GM12878 (cell line): ENCODE measurements at regions not wholly inside any gene's neighbourhood (a gene's known extent, or its start where the extent isn't known, plus 50 kb on each side); places are given as distances from the start of the nearest gene placed in this dataset.

Experiments
- ATAC-seq: fragments of 200-7000 bp; cut with Tn5 transposase; 3 replicates; pipeline ENCODE4 v1.9.1; 2020; ENCODE audit warnings: mild to moderate bottlenecking, moderate library complexity
- BruUV-seq: library from RNA; stranded (reverse); fragments of 400-500 nt; replicated peaks from 2 replicates; lab custom pipeline; 2021; lab: Mats Ljungman, UMichigan
- CTCF ChIA-PET: fragments of 300-600 bp; sonication (Branson Sonifier 250); formaldehyde crosslinking; extraction: SDS; loops from one replicate; lab custom pipeline; 2021; ENCODE audit warnings: inconsistent platforms; lab: Yijun Ruan, JAX
- POLR2A ChIA-PET: fragments of 350-600 bp; formaldehyde crosslinking; extraction: SDS; loops from one replicate; lab custom pipeline; 2021; ENCODE audit warnings: inconsistent platforms; lab: Charles Lee
- RAD21 ChIA-PET: fragments of 300-600 bp; sonication (Branson Sonifier 250); formaldehyde crosslinking; loops from one replicate; lab custom pipeline; 2023; ENCODE audit warnings: antibody characterized with exemption; ENCODE audit not compliant: unreplicated experiment; lab: Charles Lee
- SMC1A ChIA-PET: fragments of 300-600 bp; sonication (Branson Sonifier 250); formaldehyde crosslinking; loops from one replicate; lab custom pipeline; 2023; ENCODE audit not compliant: unreplicated experiment, uncharacterized antibody; lab: Charles Lee
- DNase-seq: peaks from one replicate; pipeline ENCODE4 v3.0.0-alpha.2; 2011; ENCODE audit warnings: low read depth, low spot score
- FAIRE-seq: peaks from 3 replicates; lab custom pipeline; 2011; peaks lifted over from hg19 to GRCh38; lab: Jason Lieb, UNC
- H2AFZ ChIP-seq: 2 replicates; pipeline ENCODE4 v1.6.0; 2011; ENCODE audit warnings: low read depth, low read length, control low read depth; ENCODE audit not compliant: control insufficient read depth
- H3K27ac ChIP-seq: 2 replicates; pipeline ENCODE4 v1.5.1; 2011; ENCODE audit warnings: control low read depth; ENCODE audit not compliant: control insufficient read depth, insufficient read depth
- H3K27me3 ChIP-seq, 2 experiments: replicated peaks in 1 of 2; 2 replicates each; pipeline versions ENCODE4 v1.6.0 to v1.6.1; 2011; ENCODE audit warnings: low read length in 1 of 2; ENCODE audit not compliant: control insufficient read depth in 2 of 2, insufficient read depth in 2 of 2
- H3K36me3 ChIP-seq, 2 experiments: 2 replicates each; pipeline ENCODE4 v1.5.1; 2011; ENCODE audit warnings: low read length in 1 of 2; ENCODE audit not compliant: control insufficient read depth in 2 of 2, insufficient read depth in 2 of 2
- H3K4me1 ChIP-seq: 2 replicates; pipeline ENCODE4 v1.6.1; 2011; ENCODE audit warnings: mild to moderate bottlenecking, low read length, moderate library complexity, mixed read lengths; ENCODE audit not compliant: control insufficient read depth, insufficient read depth
- H3K4me2 ChIP-seq: 2 replicates; pipeline ENCODE4 v1.6.0; 2011; ENCODE audit warnings: control low read depth; ENCODE audit not compliant: control insufficient read depth, insufficient read depth
- H3K4me3 ChIP-seq: fragments of 200-600 bp; sonication (generic); 2 replicates; pipeline ENCODE4 v1.5.1; 2016
- H3K79me2 ChIP-seq: 2 replicates; pipeline ENCODE4 v1.6.0; 2011; ENCODE audit warnings: low read length; ENCODE audit not compliant: control insufficient read depth, insufficient read depth
- H3K9ac ChIP-seq: 2 replicates; pipeline ENCODE4 v1.8.0; 2011; ENCODE audit warnings: low read length, control low read depth, mixed read lengths; ENCODE audit not compliant: control insufficient read depth, insufficient read depth
- H3K9me3 ChIP-seq: replicated peaks from 3 replicates; pipeline ENCODE4 v1.5.1; 2011; ENCODE audit warnings: mild to moderate bottlenecking, low read length; ENCODE audit not compliant: control insufficient read depth, insufficient read depth
- H4K20me1 ChIP-seq: 2 replicates; pipeline ENCODE4 v1.6.0; 2011; ENCODE audit not compliant: control insufficient read depth, insufficient read depth
- BACH1 ChIP-seq: fragments of 450-650 bp; IDR thresholded peaks from 2 replicates; pipeline ENCODE4 v1.6.1; 2017; ENCODE audit warnings: mild to moderate bottlenecking, borderline replicate concordance
- BCL3 ChIP-seq: IDR thresholded peaks from 2 replicates; pipeline ENCODE4 v1.6.1; 2011; ENCODE audit warnings: borderline replicate concordance, low read depth, mild to moderate bottlenecking, moderate library complexity, low read length; ENCODE audit not compliant: insufficient read depth, poor library complexity, severe bottlenecking
- IRF5 ChIP-seq: fragments of 450-650 bp; IDR thresholded peaks from 2 replicates; pipeline ENCODE4 v1.6.1; 2017; ENCODE audit warnings: borderline replicate concordance
- MEF2B ChIP-seq: fragments of 450-650 bp; IDR thresholded peaks from 2 replicates; pipeline ENCODE4 v1.6.1; 2018; ENCODE audit warnings: mild to moderate bottlenecking, moderate library complexity; ENCODE audit not compliant: partially characterized antibody, poor library complexity, severe bottlenecking
- MYC ChIP-seq: IDR thresholded peaks from 2 replicates; pipeline ENCODE4 v1.6.1; 2011; ENCODE audit warnings: mild to moderate bottlenecking, low read length, moderate library complexity, inconsistent platforms; ENCODE audit not compliant: insufficient read depth, insufficient replicate concordance, insufficient read length, severe bottlenecking
- PAX5 ChIP-seq: IDR thresholded peaks from 2 replicates; pipeline ENCODE4 v1.6.1; 2011; ENCODE audit warnings: low read depth, low read length, borderline replicate concordance
- POLR2A ChIP-seq: IDR thresholded peaks from 2 replicates; pipeline ENCODE4 v1.6.1; 2011; ENCODE audit warnings: low read depth, mild to moderate bottlenecking, low read length
- SIN3A ChIP-seq: IDR thresholded peaks from 2 replicates; pipeline ENCODE4 v1.6.1; 2012; ENCODE audit warnings: low read depth, low read length, improper control_type of control experiment
- STAT3 ChIP-seq: IDR thresholded peaks from 2 replicates; pipeline ENCODE4 v1.6.1; 2011; ENCODE audit warnings: low read depth, low read length, improper control_type of control experiment
- YY1 ChIP-seq: IDR thresholded peaks from 2 replicates; pipeline ENCODE4 v1.6.1; 2011; ENCODE audit warnings: low read depth, mild to moderate bottlenecking, low read length
- WGBS: methylation state at CpG from one replicate; pipeline ENCODE4 v1.1.6; 2016; ENCODE audit warnings: low lambda C conversion rate; ENCODE audit not compliant: insufficient replicate concordance, insufficient coverage; ENCODE audit errors: missing lambda C conversion rate; 5-methylcytosine and 5-hydroxymethylcytosine counted together
- in situ Hi-C: fragments of 300-500 bp; cut with MboI; formaldehyde crosslinking; loops from 9 replicates; pipeline ENCODE4 v1.14.3; 2018; ENCODE audit warnings: mixed read lengths
- intact Hi-C: fragments of 100-400 bp; cut with micrococcal nuclease; formaldehyde crosslinking; loops from one replicate; pipeline ENCODE4 v1.14.2; 2022; ENCODE audit not compliant: unreplicated experiment

- in situ Hi-C loops (no loop called here), intact Hi-C loops (no loop called here)
- no peak overlapping the region for H3K4me2 ChIP-seq
- no peaks in the 10 kb centered on the region for H3K36me3 ChIP-seq
- H4K20me1 ChIP-seq: no peaks in the 10 kb centered on the region
- 24% methylated on average over 3 of the region's 3 CpGs for WGBS
- ATAC-seq: no peak
- TF ChIP-seq SIN3A (no peak), POLR2A (no peak), STAT3 (no peak), YY1 (no peak), PAX5 (no peak), MEF2B (no peak), BCL3 (no peak), BACH1 (no peak), IRF5 (no peak), MYC (no peak)
- TF ChIP-seq, all 136 proteins: peak for 0
- ChIA-PET POLR2A (no interaction called here), SMC1A (no interaction called here), CTCF (no interaction called here), RAD21 (no interaction called here)
- BruUV-seq: no TSS peak
- no peak overlapping the region for H2AFZ ChIP-seq
- DNase-seq: no peak
- no peak for FAIRE-seq
- no peaks in the 10 kb centered on the region for H3K79me2 ChIP-seq
- no peaks in the 10 kb centered on the region for H3K27me3 ChIP-seq
- H3K9me3 ChIP-seq: no peaks in the 10 kb centered on the region
- H3K4me1 ChIP-seq: no peaks in the 10 kb centered on the region
- H3K4me3 ChIP-seq: no peak overlapping the region
- H3K9ac ChIP-seq: no peak overlapping the region
- H3K27ac ChIP-seq: no peak overlapping the region
Measured at GRCh38 chr9:113775749-113776148, 100.4 kb upstream of the ZNF618 start.
